ES-I3 (cell line): ENCODE measurements at regions not wholly inside any gene's neighbourhood (a gene's known extent, or its start where the extent isn't known, plus 50 kb on each side); places are given as distances from the start of the nearest gene placed in this dataset.
A peak's percentile ranks its signal among the peaks of the same experiment; 100 is the strongest.
"Not testable (repeated sequence)": the region's sequence is repeated elsewhere in the genome, so short reads cannot be mapped to it uniquely, and the experiment has no call there.

Experiments used
- H3K36me3 ChIP-seq: 2 replicates; pipeline ENCODE4 v1.6.1; 2013; ENCODE audit warnings: mild to moderate bottlenecking, low read length, control low read depth, moderate library complexity; ENCODE audit not compliant: insufficient read depth
- H3K4me1 ChIP-seq: 2 replicates; pipeline ENCODE4 v1.6.1; 2013; ENCODE audit warnings: mild to moderate bottlenecking, control low read depth, low read length; ENCODE audit not compliant: insufficient read depth
- H3K9ac ChIP-seq: 2 replicates; pipeline ENCODE4 v1.6.1; 2013; ENCODE audit warnings: low read depth, mild to moderate bottlenecking, low read length, moderate library complexity
- H3K9me3 ChIP-seq: 2 replicates; pipeline ENCODE4 v1.6.1; 2013; ENCODE audit warnings: mild to moderate bottlenecking, low read length, moderate library complexity; ENCODE audit not compliant: control insufficient read depth, insufficient read depth

- Histone ChIP-seq H3K9ac (no peak overlapping the region), H3K9me3 (no peaks in the 10 kb centered on the region; the same call in 1 of the 2 replicates), H3K4me1 (0 out of 2 replicates have a peak, but pooled peaks cover 7% of the 10 kb centered on the region), H3K36me3 (no peaks in the 10 kb centered on the region)
These were observed 79.2 kb upstream of the STK39 start for GRCh38 chr2:168326572-168326971.

- Histone ChIP-seq H3K36me3 (no peaks in the 10 kb centered on the region), H3K9me3 (no peaks in the 10 kb centered on the region; the same call in 1 of the 2 replicates)
These were observed 79.9 kb upstream of the STK39 start for GRCh38 chr2:168327328-168327727.

GRCh38 chr2:168328421-168328820 lies 81.0 kb upstream of the STK39 start:
- H3K9me3 ChIP-seq: no peaks in the 10 kb centered on the region; the same call in 1 of the 2 replicates
- H3K36me3 ChIP-seq: no peaks in the 10 kb centered on the region
- H3K4me1 ChIP-seq: 0 out of 2 replicates have a peak, but pooled peaks cover 5% of the 10 kb centered on the region
- H3K9ac ChIP-seq: no peak overlapping the region

More at GRCh38 chr2:168327328-168327727, 79.9 kb upstream of the STK39 start:
- H3K4me1 ChIP-seq: 0 out of 2 replicates have a peak, but pooled peaks cover 7% of the 10 kb centered on the region
- H3K9ac ChIP-seq: no peak overlapping the region

- no peaks in the 10 kb centered on the region for H3K4me1 ChIP-seq
- no peaks in the 10 kb centered on the region; the same call in 1 of the 2 replicates for H3K9me3 ChIP-seq
- no peaks in the 10 kb centered on the region for H3K36me3 ChIP-seq
- no peak overlapping the region for H3K9ac ChIP-seq
These were observed 83.4 kb upstream of the STK39 start for GRCh38 chr2:168330624-168331423.

GRCh38 chr2:168335254-168335653 lies 87.9 kb upstream of the STK39 start:
- H3K9ac ChIP-seq, H3K9me3 ChIP-seq, H3K36me3 ChIP-seq: not testable (repeated sequence)
- H3K4me1 ChIP-seq: peaks cover 13% of the 10 kb centered on the region

- H3K4me1 ChIP-seq: peaks cover 13% of the 10 kb centered on the region
- H3K9me3 ChIP-seq: no peaks in the 10 kb centered on the region
- no peak overlapping the region for H3K9ac ChIP-seq
- H3K36me3 ChIP-seq: no peaks in the 10 kb centered on the region
These were observed 89.5 kb upstream of the STK39 start for GRCh38 chr2:168336786-168337388.

GRCh38 chr2:168338292-168338691 lies 90.9 kb upstream of the STK39 start:
- Histone ChIP-seq H3K9ac (no peak overlapping the region), H3K36me3 (no peaks in the 10 kb centered on the region), H3K9me3 (no peaks in the 10 kb centered on the region), H3K4me1 (peaks cover 13% of the 10 kb centered on the region)

- H3K9me3 ChIP-seq: no peaks in the 10 kb centered on the region
- peaks cover 13% of the 10 kb centered on the region for H3K4me1 ChIP-seq
- no peaks in the 10 kb centered on the region for H3K36me3 ChIP-seq
- H3K9ac ChIP-seq: no peak overlapping the region
These were observed 91.5 kb upstream of the STK39 start for GRCh38 chr2:168338803-168339437.

GRCh38 chr2:168340931-168341330 lies 93.5 kb upstream of the STK39 start:
- H3K4me1 ChIP-seq: peaks cover 13% of the 10 kb centered on the region
- H3K9ac ChIP-seq: no peak overlapping the region
- no peaks in the 10 kb centered on the region for H3K36me3 ChIP-seq
- no peaks in the 10 kb centered on the region for H3K9me3 ChIP-seq

GRCh38 chr2:168343586-168343985 lies 96.2 kb upstream of the STK39 start:
- Histone ChIP-seq H3K36me3 (no peaks in the 10 kb centered on the region), H3K4me1 (peaks cover 11% of the 10 kb centered on the region), H3K9me3 (no peaks in the 10 kb centered on the region), H3K9ac (no peak overlapping the region)

GRCh38 chr2:168344706-168345105 lies 97.3 kb upstream of the STK39 start:
- no peaks in the 10 kb centered on the region for H3K36me3 ChIP-seq
- peaks cover 3% of the 10 kb centered on the region for H3K4me1 ChIP-seq
- no peaks in the 10 kb centered on the region for H3K9me3 ChIP-seq
- no peak overlapping the region for H3K9ac ChIP-seq

GRCh38 chr2:168345601-168346000 lies 98.2 kb upstream of the STK39 start:
- no peak overlapping the region for H3K9ac ChIP-seq
- no peaks in the 10 kb centered on the region for H3K9me3 ChIP-seq
- H3K36me3 ChIP-seq: no peaks in the 10 kb centered on the region
- peaks cover 3% of the 10 kb centered on the region for H3K4me1 ChIP-seq

- Histone ChIP-seq H3K9ac (peak overlapping the region; percentile 71), H3K36me3 (no peaks in the 10 kb centered on the region), H3K9me3 (no peaks in the 10 kb centered on the region), H3K4me1 (peaks cover 3% of the 10 kb centered on the region)
These were observed 99.5 kb upstream of the STK39 start for GRCh38 chr2:168346725-168347477.

- Histone ChIP-seq H3K9ac (no peak overlapping the region), H3K9me3 (peaks cover 2% of the 10 kb centered on the region; the same call in 1 of the 2 replicates), H3K36me3 (no peaks in the 10 kb centered on the region), H3K4me1 (peaks cover 3% of the 10 kb centered on the region)
These were observed 100.7 kb upstream of the STK39 start for GRCh38 chr2:168348076-168348475.
